B cell (primary cell): ENCODE measurements at regions not wholly inside any gene's neighbourhood (a gene's known extent, or its start where the extent isn't known, plus 50 kb on each side); places are given as distances from the start of the nearest gene placed in this dataset.

Experiments used
- ATAC-seq: fragments of 200-7000 bp; cut with Tn5 transposase; one replicate; pipeline ENCODE4 v1.10.0; 2021; ENCODE audit warnings: low read depth, mild to moderate bottlenecking, moderate number of reproducible peaks, moderate library complexity
- CTCF ChIA-PET: fragments of 350-600 bp; sonication (Branson Sonifier 250); formaldehyde crosslinking; loops from one replicate; lab custom pipeline; 2021; ENCODE audit warnings: antibody characterized with exemption, inconsistent platforms; lab: Charles Lee
- POLR2A ChIA-PET: fragments of 350-600 bp; sonication (Branson Sonifier 250); formaldehyde crosslinking; loops from one replicate; lab custom pipeline; 2021; ENCODE audit warnings: antibody characterized with exemption; lab: Charles Lee
- DNase-seq: peaks from one replicate; pipeline ENCODE4 v3.0.0; 2013
- H2AFZ ChIP-seq: 2 replicates; pipeline ENCODE4 v1.6.1; 2012; ENCODE audit warnings: mild to moderate bottlenecking, low read depth, low read length; ENCODE audit not compliant: insufficient read depth, poor library complexity, severe bottlenecking
- H3K27ac ChIP-seq, 2 donors: 1 replicate in 1 of 2; 2 replicates in 1 of 2; pipeline ENCODE4 v1.5.1; 2012 to 2013; ENCODE audit warnings: low read length in 2 of 2, mild to moderate bottlenecking in 2 of 2, moderate library complexity in 1 of 2
- H3K27me3 ChIP-seq, 4 experiments: fragments of 200-600 bp in 1 of 4; sonication (generic) in 1 of 4; replicated peaks in 1 of 4; 1 replicate in 2 of 4; 2 replicates in 2 of 4; pipeline versions ENCODE4 v1.6.1 to v1.7.0; 2013 to 2016; ENCODE audit warnings: low read length in 3 of 4, mild to moderate bottlenecking in 2 of 4, mixed read lengths in 1 of 4, moderate library complexity in 1 of 4; ENCODE audit not compliant: insufficient read depth in 4 of 4, control insufficient read depth in 3 of 4; ENCODE audit errors: control extremely low read depth in 1 of 4
- H3K36me3 ChIP-seq, 2 experiments: replicated peaks in 1 of 2; 1 replicate in 1 of 2; 2 replicates in 1 of 2; pipeline versions ENCODE4 v1.6.1 to v1.7.1; 2013; ENCODE audit warnings: low read length in 1 of 2; ENCODE audit not compliant: insufficient read depth in 2 of 2, control insufficient read depth in 1 of 2; ENCODE audit errors: control extremely low read depth in 1 of 2, extremely low read depth in 1 of 2
- H3K4me1 ChIP-seq, 2 donors: fragments of 200-600 bp in 1 of 2; sonication (generic) in 1 of 2; 1 replicate in 1 of 2; 2 replicates in 1 of 2; pipeline versions ENCODE4 v1.5.1 to v1.6.1; 2013 to 2017; ENCODE audit warnings: low read length in 2 of 2; ENCODE audit not compliant: control insufficient read depth in 2 of 2, insufficient read depth in 2 of 2
- H3K4me2 ChIP-seq: replicated peaks from 2 replicates; pipeline ENCODE3; 2012; ENCODE audit warnings: mild to moderate bottlenecking, low read depth, low read length; ENCODE audit not compliant: poor library complexity, severe bottlenecking
- H3K4me3 ChIP-seq, 5 experiments: fragments of 200-600 bp in 1 of 5; sonication (generic) in 1 of 5; 1 replicate in 3 of 5; 2 replicates in 2 of 5; pipeline versions ENCODE4 v1.5.1 to v1.7.0; 2011 to 2016; ENCODE audit warnings: low read length in 4 of 5, mild to moderate bottlenecking in 4 of 5, low read depth in 2 of 5, control low read depth in 1 of 5, moderate library complexity in 1 of 5; ENCODE audit not compliant: insufficient read depth in 1 of 5; ENCODE audit errors: control extremely low read depth in 1 of 5, extremely low read depth in 1 of 5
- H3K79me2 ChIP-seq: fragments of 200-600 bp; sonication (generic); one replicate; pipeline ENCODE4 v1.6.0; 2016; ENCODE audit warnings: low read length; ENCODE audit not compliant: control insufficient read depth, insufficient read depth
- H3K9ac ChIP-seq: fragments of 200-600 bp; sonication (generic); 2 replicates; pipeline ENCODE4 v1.6.1; 2017; ENCODE audit warnings: mild to moderate bottlenecking, low read length, moderate library complexity
- H3K9me3 ChIP-seq, 3 donors: one replicate each; pipeline versions ENCODE4 v1.6.1 to v1.7.1; 2013; ENCODE audit warnings: low read length in 2 of 3; ENCODE audit not compliant: control insufficient read depth in 2 of 3, insufficient read depth in 1 of 3; ENCODE audit errors: control extremely low read depth in 1 of 3
- H4K20me1 ChIP-seq: 2 replicates; pipeline ENCODE4 v1.6.0; 2012; ENCODE audit warnings: mild to moderate bottlenecking, low read length; ENCODE audit not compliant: insufficient read depth, control insufficient read depth, poor library complexity, severe bottlenecking
- H3K27ac Mint-ChIP-seq: one replicate; pipeline ENCODE4 v1.8.0; 2021; ENCODE audit warnings: mixed read lengths
- H3K27me3 Mint-ChIP-seq: one replicate; pipeline ENCODE4 v1.8.0; 2021; ENCODE audit warnings: mixed read lengths
- H3K4me1 Mint-ChIP-seq: one replicate; pipeline ENCODE4 v1.8.0; 2021; ENCODE audit warnings: mixed read lengths
- H3K4me3 Mint-ChIP-seq: one replicate; pipeline ENCODE4 v1.8.0; 2021; ENCODE audit warnings: mixed read lengths
- H3K9me3 Mint-ChIP-seq: one replicate; pipeline ENCODE4 v1.8.0; 2022; ENCODE audit warnings: mixed read lengths; ENCODE audit not compliant: insufficient read depth
- CTCF ChIP-seq: fragments of 200-600 bp; IDR thresholded peaks from one replicate; pipeline ENCODE4 v1.8.0; 2022; ENCODE audit warnings: antibody characterized with exemption, mild to moderate bottlenecking
- EZH2 ChIP-seq: IDR thresholded peaks from 2 replicates; pipeline ENCODE4 v1.6.1; 2012; ENCODE audit warnings: borderline replicate concordance, low read depth, mild to moderate bottlenecking, moderate library complexity, low read length; ENCODE audit not compliant: insufficient read depth, poor library complexity, severe bottlenecking
- WGBS: methylation state at CpG from one replicate; pipeline ENCODE4 v1.1.5; 2013; ENCODE audit warnings: missing lambda C conversion rate; ENCODE audit not compliant: insufficient coverage; 5-methylcytosine and 5-hydroxymethylcytosine counted together
- intact Hi-C: fragments of 100-400 bp; cut with micrococcal nuclease; formaldehyde crosslinking; loops from one replicate; pipeline ENCODE4 v1.10.0; 2022

- H3K27me3 Mint-ChIP-seq: no peaks in the 10 kb centered on the region
- POLR2A ChIA-PET: no interaction called here
- no CpG with 5 or more reads among the region's 4 CpGs for WGBS
Measured at GRCh38 chr4:155072417-155072816, 136.0 kb upstream of the NPY2R start.

GRCh38 chr4:155073852-155074251, 134.6 kb upstream of the NPY2R start:
- H4K20me1 ChIP-seq: no peaks in the 10 kb centered on the region
- Mint-ChIP-seq H3K27ac (no peak overlapping the region), H3K4me1 (no peaks in the 10 kb centered on the region), H3K27me3 (no peaks in the 10 kb centered on the region), H3K9me3 (peaks cover 2% of the 10 kb centered on the region), H3K4me3 (no peak overlapping the region)
- WGBS: no CpG with 5 or more reads among the region's 3 CpGs
- no peak overlapping the region for H2AFZ ChIP-seq
- DNase-seq: no peak
- H3K9ac ChIP-seq: no peak overlapping the region
- H3K4me2 ChIP-seq: no peak overlapping the region
- H3K4me3 ChIP-seq: no peak overlapping the region
- H3K36me3 ChIP-seq: no peaks in the 10 kb centered on the region
- no peaks in the 10 kb centered on the region for H3K79me2 ChIP-seq
- no peak overlapping the region for H3K27ac ChIP-seq
- CTCF ChIA-PET: no interaction called here
- no peaks in the 10 kb centered on the region for H3K9me3 ChIP-seq
- no peaks in the 10 kb centered on the region for H3K4me1 ChIP-seq
- H3K27me3 ChIP-seq: no peaks in the 10 kb centered on the region
- TF ChIP-seq CTCF (no peak), EZH2 (no peak)
- POLR2A ChIA-PET: no interaction called here
- no peak for ATAC-seq
- intact Hi-C loops: no loop called here

More at GRCh38 chr4:155072417-155072816, 136.0 kb upstream of the NPY2R start:
- no peak overlapping the region for H3K27ac Mint-ChIP-seq
- CTCF ChIA-PET: no interaction called here
- intact Hi-C loops: no loop called here
- Histone ChIP-seq H3K79me2 (no peaks in the 10 kb centered on the region), H3K4me2 (no peak overlapping the region), H3K27me3 (no peaks in the 10 kb centered on the region), H3K9ac (no peak overlapping the region), H3K4me1 (no peaks in the 10 kb centered on the region), H3K4me3 (no peak overlapping the region), H3K36me3 (no peaks in the 10 kb centered on the region), H4K20me1 (no peaks in the 10 kb centered on the region), H2AFZ (no peak overlapping the region), H3K27ac (no peak overlapping the region), H3K9me3 (no peaks in the 10 kb centered on the region)
- DNase-seq (no peak), ATAC-seq (no peak)
- TF ChIP-seq EZH2 (no peak), CTCF (no peak)
- H3K4me1 Mint-ChIP-seq: no peaks in the 10 kb centered on the region
- H3K4me3 Mint-ChIP-seq: no peak overlapping the region
- H3K9me3 Mint-ChIP-seq: peaks cover 2% of the 10 kb centered on the region
